B cell (primary cell): ENCODE measurements at regions not wholly inside any gene's neighbourhood (a gene's known extent, or its start where the extent isn't known, plus 50 kb on each side); places are given as distances from the start of the nearest gene placed in this dataset.

Source experiments
- ATAC-seq: fragments of 200-7000 bp; cut with Tn5 transposase; one replicate; pipeline ENCODE4 v1.10.0; 2021; ENCODE audit warnings: low read depth, mild to moderate bottlenecking, moderate number of reproducible peaks, moderate library complexity
- CTCF ChIA-PET: fragments of 350-600 bp; sonication (Branson Sonifier 250); formaldehyde crosslinking; loops from one replicate; lab custom pipeline; 2021; ENCODE audit warnings: antibody characterized with exemption, inconsistent platforms; lab: Charles Lee
- POLR2A ChIA-PET: fragments of 350-600 bp; sonication (Branson Sonifier 250); formaldehyde crosslinking; loops from one replicate; lab custom pipeline; 2021; ENCODE audit warnings: antibody characterized with exemption; lab: Charles Lee
- DNase-seq: peaks from one replicate; pipeline ENCODE4 v3.0.0; 2013
- H2AFZ ChIP-seq: 2 replicates; pipeline ENCODE4 v1.6.1; 2012; ENCODE audit warnings: mild to moderate bottlenecking, low read depth, low read length; ENCODE audit not compliant: insufficient read depth, poor library complexity, severe bottlenecking
- H3K27ac ChIP-seq, 2 donors: 1 replicate in 1 of 2; 2 replicates in 1 of 2; pipeline ENCODE4 v1.5.1; 2012 to 2013; ENCODE audit warnings: low read length in 2 of 2, mild to moderate bottlenecking in 2 of 2, moderate library complexity in 1 of 2
- H3K27me3 ChIP-seq, 4 experiments: fragments of 200-600 bp in 1 of 4; sonication (generic) in 1 of 4; replicated peaks in 1 of 4; 1 replicate in 2 of 4; 2 replicates in 2 of 4; pipeline versions ENCODE4 v1.6.1 to v1.7.0; 2013 to 2016; ENCODE audit warnings: low read length in 3 of 4, mild to moderate bottlenecking in 2 of 4, mixed read lengths in 1 of 4, moderate library complexity in 1 of 4; ENCODE audit not compliant: insufficient read depth in 4 of 4, control insufficient read depth in 3 of 4; ENCODE audit errors: control extremely low read depth in 1 of 4
- H3K36me3 ChIP-seq, 2 experiments: replicated peaks in 1 of 2; 1 replicate in 1 of 2; 2 replicates in 1 of 2; pipeline versions ENCODE4 v1.6.1 to v1.7.1; 2013; ENCODE audit warnings: low read length in 1 of 2; ENCODE audit not compliant: insufficient read depth in 2 of 2, control insufficient read depth in 1 of 2; ENCODE audit errors: control extremely low read depth in 1 of 2, extremely low read depth in 1 of 2
- H3K4me1 ChIP-seq, 2 donors: fragments of 200-600 bp in 1 of 2; sonication (generic) in 1 of 2; 1 replicate in 1 of 2; 2 replicates in 1 of 2; pipeline versions ENCODE4 v1.5.1 to v1.6.1; 2013 to 2017; ENCODE audit warnings: low read length in 2 of 2; ENCODE audit not compliant: control insufficient read depth in 2 of 2, insufficient read depth in 2 of 2
- H3K4me2 ChIP-seq: replicated peaks from 2 replicates; pipeline ENCODE3; 2012; ENCODE audit warnings: mild to moderate bottlenecking, low read depth, low read length; ENCODE audit not compliant: poor library complexity, severe bottlenecking
- H3K4me3 ChIP-seq, 5 experiments: fragments of 200-600 bp in 1 of 5; sonication (generic) in 1 of 5; 1 replicate in 3 of 5; 2 replicates in 2 of 5; pipeline versions ENCODE4 v1.5.1 to v1.7.0; 2011 to 2016; ENCODE audit warnings: low read length in 4 of 5, mild to moderate bottlenecking in 4 of 5, low read depth in 2 of 5, control low read depth in 1 of 5, moderate library complexity in 1 of 5; ENCODE audit not compliant: insufficient read depth in 1 of 5; ENCODE audit errors: control extremely low read depth in 1 of 5, extremely low read depth in 1 of 5
- H3K79me2 ChIP-seq: fragments of 200-600 bp; sonication (generic); one replicate; pipeline ENCODE4 v1.6.0; 2016; ENCODE audit warnings: low read length; ENCODE audit not compliant: control insufficient read depth, insufficient read depth
- H3K9ac ChIP-seq: fragments of 200-600 bp; sonication (generic); 2 replicates; pipeline ENCODE4 v1.6.1; 2017; ENCODE audit warnings: mild to moderate bottlenecking, low read length, moderate library complexity
- H3K9me3 ChIP-seq, 3 donors: one replicate each; pipeline versions ENCODE4 v1.6.1 to v1.7.1; 2013; ENCODE audit warnings: low read length in 2 of 3; ENCODE audit not compliant: control insufficient read depth in 2 of 3, insufficient read depth in 1 of 3; ENCODE audit errors: control extremely low read depth in 1 of 3
- H4K20me1 ChIP-seq: 2 replicates; pipeline ENCODE4 v1.6.0; 2012; ENCODE audit warnings: mild to moderate bottlenecking, low read length; ENCODE audit not compliant: insufficient read depth, control insufficient read depth, poor library complexity, severe bottlenecking
- H3K27ac Mint-ChIP-seq: one replicate; pipeline ENCODE4 v1.8.0; 2021; ENCODE audit warnings: mixed read lengths
- H3K27me3 Mint-ChIP-seq: one replicate; pipeline ENCODE4 v1.8.0; 2021; ENCODE audit warnings: mixed read lengths
- H3K4me1 Mint-ChIP-seq: one replicate; pipeline ENCODE4 v1.8.0; 2021; ENCODE audit warnings: mixed read lengths
- H3K4me3 Mint-ChIP-seq: one replicate; pipeline ENCODE4 v1.8.0; 2021; ENCODE audit warnings: mixed read lengths
- H3K9me3 Mint-ChIP-seq: one replicate; pipeline ENCODE4 v1.8.0; 2022; ENCODE audit warnings: mixed read lengths; ENCODE audit not compliant: insufficient read depth
- EZH2 ChIP-seq: IDR thresholded peaks from 2 replicates; pipeline ENCODE4 v1.6.1; 2012; ENCODE audit warnings: borderline replicate concordance, low read depth, mild to moderate bottlenecking, moderate library complexity, low read length; ENCODE audit not compliant: insufficient read depth, poor library complexity, severe bottlenecking
- WGBS: methylation state at CpG from one replicate; pipeline ENCODE4 v1.1.5; 2013; ENCODE audit warnings: missing lambda C conversion rate; ENCODE audit not compliant: insufficient coverage; 5-methylcytosine and 5-hydroxymethylcytosine counted together
- intact Hi-C: fragments of 100-400 bp; cut with micrococcal nuclease; formaldehyde crosslinking; loops from one replicate; pipeline ENCODE4 v1.10.0; 2022
- TF ChIP-seq, protein P1 (sequence below): fragments of 200-600 bp; IDR thresholded peaks from one replicate; pipeline ENCODE4 v1.8.0; 2022; ENCODE audit warnings: antibody characterized with exemption, mild to moderate bottlenecking

DNA sequence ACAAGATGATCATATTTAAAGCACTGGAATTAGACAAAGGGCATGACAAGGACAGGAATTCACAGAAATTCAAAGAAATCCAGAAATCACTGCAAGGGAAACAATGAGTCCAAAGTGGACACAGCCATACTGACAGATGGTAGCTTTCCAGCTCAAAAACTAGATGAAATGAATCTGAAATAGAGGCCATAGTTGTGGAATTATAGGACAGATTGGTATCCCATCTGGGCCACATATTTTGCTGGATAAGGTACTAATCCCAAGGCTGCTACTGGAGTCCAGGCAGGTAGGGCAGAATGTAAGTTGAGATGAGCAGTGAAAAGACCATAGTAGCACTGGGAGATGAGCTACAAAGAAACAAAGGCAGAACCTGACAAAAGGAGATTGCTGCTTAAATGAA is 258.3 kb upstream of the ANO3 start:
- Mint-ChIP-seq H3K4me1 (no peaks in the 10 kb centered on the region), H3K27ac (no peak overlapping the region), H3K9me3 (no peaks in the 10 kb centered on the region), H3K4me3 (no peak overlapping the region), H3K27me3 (no peaks in the 10 kb centered on the region)
- ATAC-seq: no peak
- Histone ChIP-seq H4K20me1 (no peaks in the 10 kb centered on the region), H3K79me2 (no peaks in the 10 kb centered on the region), H3K4me2 (no peak overlapping the region), H3K4me3 (no peak overlapping the region), H3K9me3 (no peaks in the 10 kb centered on the region), H2AFZ (no peak overlapping the region), H3K27me3 (no peaks in the 10 kb centered on the region), H3K36me3 (no peaks in the 10 kb centered on the region), H3K27ac (no peak overlapping the region), H3K9ac (no peak overlapping the region), H3K4me1 (no peaks in the 10 kb centered on the region)
- intact Hi-C loops: no loop called here
- TF ChIP-seq EZH2: no peak
- TF ChIP-seq, protein P1, sequence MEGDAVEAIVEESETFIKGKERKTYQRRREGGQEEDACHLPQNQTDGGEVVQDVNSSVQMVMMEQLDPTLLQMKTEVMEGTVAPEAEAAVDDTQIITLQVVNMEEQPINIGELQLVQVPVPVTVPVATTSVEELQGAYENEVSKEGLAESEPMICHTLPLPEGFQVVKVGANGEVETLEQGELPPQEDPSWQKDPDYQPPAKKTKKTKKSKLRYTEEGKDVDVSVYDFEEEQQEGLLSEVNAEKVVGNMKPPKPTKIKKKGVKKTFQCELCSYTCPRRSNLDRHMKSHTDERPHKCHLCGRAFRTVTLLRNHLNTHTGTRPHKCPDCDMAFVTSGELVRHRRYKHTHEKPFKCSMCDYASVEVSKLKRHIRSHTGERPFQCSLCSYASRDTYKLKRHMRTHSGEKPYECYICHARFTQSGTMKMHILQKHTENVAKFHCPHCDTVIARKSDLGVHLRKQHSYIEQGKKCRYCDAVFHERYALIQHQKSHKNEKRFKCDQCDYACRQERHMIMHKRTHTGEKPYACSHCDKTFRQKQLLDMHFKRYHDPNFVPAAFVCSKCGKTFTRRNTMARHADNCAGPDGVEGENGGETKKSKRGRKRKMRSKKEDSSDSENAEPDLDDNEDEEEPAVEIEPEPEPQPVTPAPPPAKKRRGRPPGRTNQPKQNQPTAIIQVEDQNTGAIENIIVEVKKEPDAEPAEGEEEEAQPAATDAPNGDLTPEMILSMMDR: no peak
- no peak for DNase-seq
- ChIA-PET CTCF (interaction anchor here (1.3 kb wide), 1 partner anchor 9 kb away, joined by 4 read pairs; no protein-coding TSS in a partner anchor), POLR2A (no interaction called here)

DNA sequence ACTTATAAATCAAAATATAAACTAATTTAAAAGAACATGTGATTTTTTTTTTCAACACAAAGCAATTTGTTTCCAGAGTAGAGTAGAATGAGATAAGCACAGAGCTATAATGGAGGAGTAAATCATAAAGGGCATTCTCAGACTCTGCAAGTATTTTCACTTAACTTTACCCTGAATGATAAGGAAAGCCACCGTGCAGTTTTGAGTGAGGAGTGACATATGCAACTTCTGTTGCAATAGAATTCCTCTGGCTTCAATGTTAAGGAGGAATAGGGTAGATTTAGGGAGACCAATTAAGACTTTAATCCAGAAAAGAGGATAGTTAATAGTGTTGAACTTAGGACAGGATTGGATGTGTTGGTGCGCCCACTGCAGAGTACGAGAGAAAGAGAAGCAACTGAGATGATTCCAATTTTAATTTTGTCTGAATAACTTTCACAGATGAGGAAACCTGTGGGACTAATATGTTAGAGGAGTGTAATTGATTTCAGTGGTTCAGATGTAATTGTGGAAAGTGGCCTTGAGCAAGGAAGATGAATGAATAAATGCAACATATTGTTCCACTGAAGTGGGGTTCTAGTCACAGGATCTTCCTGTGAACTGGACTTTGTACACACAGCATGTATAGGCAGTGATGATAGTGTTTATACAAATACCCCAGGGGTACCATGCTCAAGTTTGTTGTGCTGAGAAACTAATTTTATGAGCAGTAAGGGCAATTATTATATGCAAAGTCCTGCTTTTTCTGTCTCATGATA is 255.5 kb upstream of the ANO3 start:
- no peaks in the 10 kb centered on the region for H3K36me3 ChIP-seq
- H3K4me3 Mint-ChIP-seq: no peak overlapping the region

More for the DNA sequence above, 255.5 kb upstream of the ANO3 start:
- Histone ChIP-seq H3K9ac (no peak overlapping the region), H3K79me2 (no peaks in the 10 kb centered on the region), H2AFZ (no peak overlapping the region), H3K27ac (no peak overlapping the region), H3K4me3 (no peak overlapping the region), H3K27me3 (no peaks in the 10 kb centered on the region), H3K4me1 (no peaks in the 10 kb centered on the region), H3K4me2 (no peak overlapping the region), H4K20me1 (no peaks in the 10 kb centered on the region), H3K9me3 (no peaks in the 10 kb centered on the region)
- Mint-ChIP-seq H3K9me3 (no peaks in the 10 kb centered on the region), H3K4me1 (no peaks in the 10 kb centered on the region), H3K27ac (no peak overlapping the region), H3K27me3 (no peaks in the 10 kb centered on the region)
- TF ChIP-seq EZH2: no peak
- TF ChIP-seq, protein P1: no peak
- WGBS: 94% methylated on average over 3 of the region's 3 CpGs
- ATAC-seq (no peak), DNase-seq (no peak)
- CTCF ChIA-PET: no interaction called here
- POLR2A ChIA-PET: no interaction called here
- intact Hi-C loops: no loop called here
